ENCODE measurements at regions not wholly inside any gene's neighbourhood (a gene's known extent, or its start where the extent isn't known, plus 50 kb on each side); places are given as distances from the start of the nearest gene placed in this dataset.
"Not testable (repeated sequence)": the region's sequence is repeated elsewhere in the genome, so short reads cannot be mapped to it uniquely, and the experiment has no call there.

GRCh38 chr6:66264376-66264775, 557.4 kb upstream of the EYS start:
- no peak for DNase-seq (ENCODE audit: low read depth in 2 of 3, low spot score in 2 of 3)

- not testable (repeated sequence) for DNase-seq (ENCODE audit: low read depth in 2 of 3, low spot score in 2 of 3)
Measured at GRCh38 chr6:66258731-66259487, 551.9 kb upstream of the EYS start.

GRCh38 chr6:66245231-66245630, 538.2 kb upstream of the EYS start:
- DNase-seq (ENCODE audit: low read depth in 2 of 3, low spot score in 2 of 3): no peak

GRCh38 chr6:66238851-66239250, 531.8 kb upstream of the EYS start:
- DNase-seq (ENCODE audit: low read depth in 2 of 3, low spot score in 2 of 3): no peak

GRCh38 chr6:66232890-66233289, 525.9 kb upstream of the EYS start:
- no peak for DNase-seq (ENCODE audit: low read depth in 2 of 3, low spot score in 2 of 3)

GRCh38 chr6:66230591-66230990, 523.6 kb upstream of the EYS start:
- DNase-seq (ENCODE audit: low read depth in 2 of 3, low spot score in 2 of 3): no peak

- no peak for DNase-seq (ENCODE audit: low read depth in 2 of 3, low spot score in 2 of 3)
Measured at GRCh38 chr6:66226109-66226508, 519.1 kb upstream of the EYS start.

- DNase-seq (ENCODE audit: low read depth in 2 of 3, low spot score in 2 of 3): no peak
Measured at GRCh38 chr6:66210964-66211363, 503.9 kb upstream of the EYS start.

GRCh38 chr6:66200390-66200789, 493.4 kb upstream of the EYS start:
- no peak for DNase-seq (ENCODE audit: low read depth in 2 of 3, low spot score in 2 of 3)

- no peak for DNase-seq (ENCODE audit: low read depth in 2 of 3, low spot score in 2 of 3)
Measured at GRCh38 chr6:66199171-66199570, 492.1 kb upstream of the EYS start.

- DNase-seq (ENCODE audit: low read depth in 2 of 3, low spot score in 2 of 3): no peak
Measured at GRCh38 chr6:66198062-66198624, 491.1 kb upstream of the EYS start.

GRCh38 chr6:66190858-66191257, 483.8 kb upstream of the EYS start:
- DNase-seq (ENCODE audit: low read depth in 2 of 3, low spot score in 2 of 3): no peak

- DNase-seq (ENCODE audit: low read depth in 2 of 3, low spot score in 2 of 3): no peak
Measured at GRCh38 chr6:66189915-66190314, 482.9 kb upstream of the EYS start.

GRCh38 chr6:66186756-66187155, 479.7 kb upstream of the EYS start:
- DNase-seq (ENCODE audit: low read depth in 2 of 3, low spot score in 2 of 3): no peak

- no peak for DNase-seq (ENCODE audit: low read depth in 2 of 3, low spot score in 2 of 3)
Measured at GRCh38 chr6:66184091-66184490, 477.1 kb upstream of the EYS start.

- DNase-seq (ENCODE audit: low read depth in 2 of 3, low spot score in 2 of 3): no peak
Measured at GRCh38 chr6:66179361-66179760, 472.3 kb upstream of the EYS start.

GRCh38 chr6:66173587-66173986, 466.6 kb upstream of the EYS start:
- no peak for DNase-seq (ENCODE audit: low read depth in 2 of 3, low spot score in 2 of 3)

GRCh38 chr6:66166713-66167112, 459.7 kb upstream of the EYS start:
- not testable (repeated sequence) for DNase-seq (ENCODE audit: low read depth in 2 of 3, low spot score in 2 of 3)

GRCh38 chr6:66161546-66162108, 454.6 kb upstream of the EYS start:
- no peak for DNase-seq (ENCODE audit: low read depth in 2 of 3, low spot score in 2 of 3)

- DNase-seq (ENCODE audit: low read depth in 2 of 3, low spot score in 2 of 3): no peak
Measured at GRCh38 chr6:66159937-66160336, 452.9 kb upstream of the EYS start.

GRCh38 chr6:66153247-66153646, 446.2 kb upstream of the EYS start:
- DNase-seq (ENCODE audit: low read depth in 2 of 3, low spot score in 2 of 3): no peak

GRCh38 chr6:66149132-66149531, 442.1 kb upstream of the EYS start:
- DNase-seq (ENCODE audit: low read depth in 2 of 3, low spot score in 2 of 3): no peak

All from hematopoietic multipotent progenitor cell (in vitro differentiated cells).